Naive thymus-derived CD8-positive, alpha-beta T cell (primary cell): ENCODE measurements at regions not wholly inside any gene's neighbourhood (a gene's known extent, or its start where the extent isn't known, plus 50 kb on each side); places are given as distances from the start of the nearest gene placed in this dataset.
"Not testable (repeated sequence)": the region's sequence is repeated elsewhere in the genome, so short reads cannot be mapped to it uniquely, and the experiment has no call there.

ENCODE experiments used
- ATAC-seq, 2 donors: fragments of 150-1000 bp; cut with Tn5 transposase in 1 of 2; sonication (Bioruptor Pico), chemical (Tn5 transposase) in 1 of 2; 1 replicate in 1 of 2; 2 replicates in 1 of 2; pipeline ENCODE4 v1.10.0; 2021; ENCODE audit warnings: mild to moderate bottlenecking in 2 of 2, moderate library complexity in 2 of 2
- POLR2A ChIA-PET: fragments of 350-600 bp; sonication (Branson Sonifier 250); formaldehyde crosslinking; loops from one replicate; lab custom pipeline; 2021; ENCODE audit warnings: antibody characterized with exemption; lab: Charles Lee
- DNase-seq, 10 donors: peaks; one replicate each; pipeline versions ENCODE4 v3.0.0 to v3.0.0-alpha.2; 2020 to 2022
- H3K27ac Mint-ChIP-seq, 10 donors: one replicate each; pipeline ENCODE4 v1.8.0; 2020 to 2022; ENCODE audit warnings: mild to moderate bottlenecking in 10 of 10, mixed read lengths in 10 of 10, moderate library complexity in 4 of 10, inconsistent platforms in 1 of 10
- H3K27me3 Mint-ChIP-seq, 5 donors: one replicate each; pipeline ENCODE4 v1.8.0; 2021 to 2022; ENCODE audit warnings: mixed read lengths in 5 of 5
- H3K36me3 Mint-ChIP-seq, 3 donors: one replicate each; pipeline ENCODE4 v1.8.0; 2020 to 2022; ENCODE audit warnings: mixed read lengths in 3 of 3, mild to moderate bottlenecking in 2 of 3, inconsistent platforms in 1 of 3
- H3K4me1 Mint-ChIP-seq, 4 donors: one replicate each; pipeline ENCODE4 v1.8.0; 2021 to 2022; ENCODE audit warnings: mixed read lengths in 4 of 4
- H3K4me3 Mint-ChIP-seq, 10 donors: one replicate each; pipeline ENCODE4 v1.8.0; 2020 to 2022; ENCODE audit warnings: mild to moderate bottlenecking in 10 of 10, mixed read lengths in 10 of 10, moderate library complexity in 6 of 10, inconsistent platforms in 1 of 10
- H3K9me3 Mint-ChIP-seq, 9 donors: one replicate each; pipeline ENCODE4 v1.8.0; 2020 to 2022; ENCODE audit warnings: mixed read lengths in 9 of 9, mild to moderate bottlenecking in 3 of 9, inconsistent platforms in 1 of 9, moderate library complexity in 1 of 9

- no peak for DNase-seq
- ATAC-seq, result no peak
- Mint-ChIP-seq H3K36me3 (no peaks in the 10 kb centered on the region), H3K27ac (no peak overlapping the region), H3K9me3 (peaks cover 0 to 5% (median 0%) of the 10 kb centered on the region in 9 donors), H3K4me3 (no peak overlapping the region), H3K4me1 (peaks cover 0 to 5% (median 0%) of the 10 kb centered on the region in 4 donors), H3K27me3 (peaks cover 22 to 35% (median 28%) of the 10 kb centered on the region in 5 donors)
- POLR2A ChIA-PET, result no interaction called here
Measured at GRCh38 chr20:56733967-56734366, 104.9 kb downstream of the TFAP2C start.

GRCh38 chr20:56735084-56735642, 106.1 kb downstream of the TFAP2C start:
- H3K27me3 Mint-ChIP-seq, result peaks cover 26 to 44% (median 28%) of the 10 kb centered on the region in 5 donors
- peaks cover 0 to 2% (median 0%) of the 10 kb centered on the region in 9 donors for H3K9me3 Mint-ChIP-seq
- ATAC-seq (no peak), DNase-seq (no peak)
- POLR2A ChIA-PET, result no interaction called here
- H3K36me3 Mint-ChIP-seq, result no peaks in the 10 kb centered on the region
- H3K27ac Mint-ChIP-seq, result no peak overlapping the region
- no peak overlapping the region for H3K4me3 Mint-ChIP-seq
- H3K4me1 Mint-ChIP-seq, result peaks cover 0 to 5% (median 0%) of the 10 kb centered on the region in 4 donors

DNA sequence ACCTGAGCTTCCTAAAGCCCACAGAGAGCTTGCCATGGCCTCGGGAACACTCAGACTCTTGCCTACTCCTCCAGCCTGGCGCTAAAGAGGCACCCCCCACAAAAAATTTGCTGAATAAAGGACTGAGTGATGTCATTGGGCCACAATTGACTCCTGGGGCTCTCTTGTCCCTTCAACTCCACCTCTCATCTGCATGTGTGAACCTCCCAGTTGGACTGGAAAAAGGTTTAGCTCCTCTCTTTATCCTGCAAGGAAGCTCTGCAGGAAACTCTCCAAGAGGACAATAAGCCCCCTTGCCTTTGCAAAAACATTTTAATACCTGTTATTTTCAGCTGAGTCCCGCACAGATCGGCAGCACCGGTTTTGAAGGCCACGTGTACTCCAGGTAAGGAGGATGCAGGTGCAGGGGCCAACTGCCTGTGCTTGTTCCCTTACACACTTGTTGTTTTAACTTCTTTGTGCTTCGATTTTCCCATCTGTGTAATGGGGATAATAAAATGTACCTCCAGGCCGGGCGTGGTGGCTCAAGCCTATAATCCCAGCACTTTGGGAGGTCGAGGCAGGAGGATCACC, 107.3 kb downstream of the TFAP2C start:
- no peaks in the 10 kb centered on the region for H3K36me3 Mint-ChIP-seq
- peaks cover 0 to 5% (median 0%) of the 10 kb centered on the region in 4 donors for H3K4me1 Mint-ChIP-seq
- H3K4me3 Mint-ChIP-seq, result no peak overlapping the region
- no peak for ATAC-seq
- H3K27ac Mint-ChIP-seq, result no peak overlapping the region
- H3K9me3 Mint-ChIP-seq, result peaks cover 0 to 2% (median 0%) of the 10 kb centered on the region in 9 donors
- no peak for DNase-seq
- POLR2A ChIA-PET, result no interaction called here
- peaks cover 28 to 53% (median 33%) of the 10 kb centered on the region in 5 donors for H3K27me3 Mint-ChIP-seq

- H3K9me3 Mint-ChIP-seq, ATAC-seq, H3K27ac Mint-ChIP-seq, H3K4me3 Mint-ChIP-seq, POLR2A ChIA-PET, H3K4me1 Mint-ChIP-seq, DNase-seq, H3K36me3 Mint-ChIP-seq: not testable (repeated sequence)
- H3K27me3 Mint-ChIP-seq, result peaks cover 13 to 64% (median 27%) of the 10 kb centered on the region in 5 donors
Measured at GRCh38 chr20:56744325-56744821, 115.3 kb downstream of the TFAP2C start.

- Mint-ChIP-seq H3K27ac (peak overlapping the region in 1 of 10 donors; percentile 65), H3K4me1 (no peaks in the 10 kb centered on the region), H3K9me3 (peaks cover 0 to 2% (median 0%) of the 10 kb centered on the region in 9 donors), H3K27me3 (peaks cover 18 to 55% (median 28%) of the 10 kb centered on the region in 5 donors), H3K36me3 (no peaks in the 10 kb centered on the region), H3K4me3 (no peak overlapping the region)
- DNase-seq (no peak), ATAC-seq (no peak)
- POLR2A ChIA-PET, result no interaction called here
Measured at GRCh38 chr20:56748476-56749377, 119.6 kb downstream of the TFAP2C start.

DNA sequence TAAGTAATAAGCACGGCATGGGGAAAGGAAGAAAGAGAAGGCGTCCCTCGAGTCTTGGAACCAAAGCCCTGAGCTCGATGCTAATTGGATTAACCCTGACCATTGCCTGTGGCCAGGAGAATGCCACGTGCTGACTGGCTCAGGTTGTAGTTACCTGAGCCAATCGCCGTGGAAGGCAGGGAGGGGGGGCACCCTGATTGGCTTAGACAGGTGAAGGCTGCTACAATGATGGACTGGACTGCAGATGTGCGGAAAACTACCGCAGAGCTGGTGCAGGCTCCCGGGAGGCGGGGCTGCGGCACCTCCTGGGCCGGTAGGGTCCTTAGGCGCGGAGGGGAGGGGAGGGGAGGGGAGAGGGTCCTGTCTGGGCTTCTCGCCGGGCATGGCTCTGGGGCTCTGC, 121.3 kb downstream of the TFAP2C start:
- no peak for DNase-seq
- POLR2A ChIA-PET, result no interaction called here
- Mint-ChIP-seq H3K36me3 (peaks cover 0 to 4% (median 0%) of the 10 kb centered on the region in 3 donors), H3K9me3 (peaks cover 0 to 2% (median 0%) of the 10 kb centered on the region in 9 donors), H3K27ac (no peak overlapping the region), H3K27me3 (peaks cover 20 to 49% (median 29%) of the 10 kb centered on the region in 5 donors), H3K4me1 (no peaks in the 10 kb centered on the region), H3K4me3 (no peak overlapping the region)
- no peak for ATAC-seq

GRCh38 chr20:56752274-56752673, 123.2 kb downstream of the TFAP2C start:
- POLR2A ChIA-PET, result no interaction called here
- no peak overlapping the region for H3K4me3 Mint-ChIP-seq
- peaks cover 0 to 3% (median 0%) of the 10 kb centered on the region in 9 donors for H3K9me3 Mint-ChIP-seq
- DNase-seq (no peak), ATAC-seq (no peak)
- no peak overlapping the region for H3K27ac Mint-ChIP-seq
- H3K27me3 Mint-ChIP-seq, result peaks cover 14 to 52% (median 28%) of the 10 kb centered on the region in 5 donors
- peaks cover 0 to 4% (median 0%) of the 10 kb centered on the region in 3 donors for H3K36me3 Mint-ChIP-seq
- H3K4me1 Mint-ChIP-seq, result no peaks in the 10 kb centered on the region

- peaks cover 0 to 7% (median 0%) of the 10 kb centered on the region in 9 donors for H3K9me3 Mint-ChIP-seq
- ATAC-seq (no peak), DNase-seq (no peak)
- H3K36me3 Mint-ChIP-seq, result peaks cover 0 to 4% (median 0%) of the 10 kb centered on the region in 3 donors
- no peak overlapping the region for H3K27ac Mint-ChIP-seq
- POLR2A ChIA-PET, result no interaction called here
- H3K4me1 Mint-ChIP-seq, result no peaks in the 10 kb centered on the region
- H3K27me3 Mint-ChIP-seq, result peaks cover 4 to 37% (median 19%) of the 10 kb centered on the region in 5 donors
- no peak overlapping the region for H3K4me3 Mint-ChIP-seq
Measured at GRCh38 chr20:56755201-56755600, 126.1 kb downstream of the TFAP2C start.

GRCh38 chr20:56756658-56757057, 127.6 kb downstream of the TFAP2C start:
- DNase-seq, H3K9me3 Mint-ChIP-seq, POLR2A ChIA-PET, H3K4me3 Mint-ChIP-seq, ATAC-seq, H3K4me1 Mint-ChIP-seq, H3K27ac Mint-ChIP-seq, H3K36me3 Mint-ChIP-seq: not testable (repeated sequence)
- H3K27me3 Mint-ChIP-seq, result peaks cover 0 to 25% (median 11%) of the 10 kb centered on the region in 5 donors

- Mint-ChIP-seq H3K4me1 (no peaks in the 10 kb centered on the region), H3K4me3 (no peak overlapping the region), H3K9me3 (peaks cover 0 to 7% (median 0%) of the 10 kb centered on the region in 9 donors), H3K27me3 (peaks cover 0 to 16% (median 7%) of the 10 kb centered on the region in 5 donors), H3K36me3 (peaks cover 0 to 4% (median 0%) of the 10 kb centered on the region in 3 donors), H3K27ac (no peak overlapping the region)
- DNase-seq (no peak), ATAC-seq (no peak)
- POLR2A ChIA-PET, result no interaction called here
Measured at GRCh38 chr20:56758706-56759105, 129.6 kb downstream of the TFAP2C start.

GRCh38 chr20:56759741-56760278, 130.7 kb downstream of the TFAP2C start:
- Mint-ChIP-seq H3K27me3 (peaks cover 0 to 9% (median 2%) of the 10 kb centered on the region in 5 donors), H3K4me3 (no peak overlapping the region), H3K9me3 (peaks cover 0 to 8% (median 0%) of the 10 kb centered on the region in 9 donors), H3K27ac (no peak overlapping the region), H3K4me1 (no peaks in the 10 kb centered on the region), H3K36me3 (peaks cover 0 to 4% (median 0%) of the 10 kb centered on the region in 3 donors)
- ATAC-seq, result no peak
- DNase-seq, result no peak
- POLR2A ChIA-PET, result no interaction called here

DNA sequence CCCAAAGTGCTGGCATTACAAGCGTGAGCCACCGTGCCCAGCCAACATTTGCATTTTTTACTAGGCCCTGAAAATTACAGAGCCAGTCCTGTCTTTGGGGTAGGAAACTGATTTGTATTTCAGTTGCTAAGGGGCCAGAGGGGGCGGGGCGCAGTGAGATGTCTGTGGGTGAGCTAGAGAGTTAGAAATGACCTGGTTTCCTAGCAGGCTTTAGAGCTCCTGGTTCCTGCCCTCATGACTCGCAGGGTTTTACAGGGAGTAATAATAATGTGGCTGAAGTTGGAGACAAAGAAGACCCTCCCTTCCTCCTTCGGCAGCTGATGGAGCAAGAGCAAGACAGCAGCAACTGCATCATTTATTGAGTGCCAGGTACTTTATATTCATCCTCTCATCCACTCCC, 131.5 kb downstream of the TFAP2C start:
- peaks cover 0 to 8% (median 2%) of the 10 kb centered on the region in 9 donors for H3K9me3 Mint-ChIP-seq
- POLR2A ChIA-PET, result no interaction called here

More for the DNA sequence above, 131.5 kb downstream of the TFAP2C start:
- Mint-ChIP-seq H3K36me3 (no peaks in the 10 kb centered on the region), H3K27me3 (peaks cover 0 to 9% (median 2%) of the 10 kb centered on the region in 5 donors), H3K4me3 (no peak overlapping the region), H3K4me1 (peaks cover 0 to under 1% (median 0%) of the 10 kb centered on the region in 4 donors), H3K27ac (no peak overlapping the region)
- DNase-seq, result no peak
- ATAC-seq, result no peak
